Activated T-helper 1 cell treated with anti-CD3 and anti-CD28 coated beads, Interleukin-12 subunit alpha, Interleukin-12 subunit beta, Interleukin-2, Interleukin-4 antibody, amounts not matched to agents 30 ng/mL and 10 ng/mL and 1 ng/mL, durations not matched to agents 14 hours and 24 hours and 36 hours (primary cell): ENCODE measurements at regions not wholly inside any gene's neighbourhood (a gene's known extent, or its start where the extent isn't known, plus 50 kb on each side); places are given as distances from the start of the nearest gene placed in this dataset.
"Not testable (repeated sequence)": the region's sequence is repeated elsewhere in the genome, so short reads cannot be mapped to it uniquely, and the experiment has no call there.

Experiments
- DNase-seq: peaks from one replicate; pipeline ENCODE4 v3.0.0; 2021; ENCODE audit warnings: low spot score
- H3K27ac Mint-ChIP-seq: one replicate; pipeline ENCODE4 v1.8.0; 2021; ENCODE audit warnings: mild to moderate bottlenecking, mixed read lengths
- H3K27me3 Mint-ChIP-seq: one replicate; pipeline ENCODE4 v1.8.0; 2022; ENCODE audit warnings: mild to moderate bottlenecking, moderate library complexity, mixed read lengths; ENCODE audit not compliant: insufficient read depth
- H3K36me3 Mint-ChIP-seq: one replicate; pipeline ENCODE4 v1.8.0; 2021; ENCODE audit warnings: low read depth, mixed read lengths
- H3K4me1 Mint-ChIP-seq: one replicate; pipeline ENCODE4 v1.8.0; 2021; ENCODE audit warnings: low read depth, mixed read lengths
- H3K4me3 Mint-ChIP-seq: one replicate; pipeline ENCODE4 v1.8.0; 2021; ENCODE audit warnings: mild to moderate bottlenecking, moderate library complexity, mixed read lengths
- H3K9me3 Mint-ChIP-seq: one replicate; pipeline ENCODE4 v1.8.0; 2021; ENCODE audit warnings: mixed read lengths
- intact Hi-C: fragments of 100-400 bp; cut with micrococcal nuclease; formaldehyde crosslinking; loops from one replicate; pipeline ENCODE4 v1.15.1; 2024

- Mint-ChIP-seq H3K9me3 (peaks cover 8% of the 10 kb centered on the region), H3K27me3 (no peaks in the 10 kb centered on the region), H3K27ac (no peak overlapping the region), H3K4me1 (no peaks in the 10 kb centered on the region), H3K4me3 (no peak overlapping the region), H3K36me3 (no peaks in the 10 kb centered on the region)
- intact Hi-C loops = no loop called here
- no peak for DNase-seq
Observed at GRCh38 chr11:98734686-98735085, 286.1 kb upstream of the CNTN5 start.

- Mint-ChIP-seq H3K27ac (no peak overlapping the region), H3K36me3 (no peaks in the 10 kb centered on the region), H3K9me3 (peaks cover 8% of the 10 kb centered on the region), H3K27me3 (no peaks in the 10 kb centered on the region), H3K4me1 (no peaks in the 10 kb centered on the region), H3K4me3 (no peak overlapping the region)
- DNase-seq = no peak
- intact Hi-C loops = no loop called here
Observed at GRCh38 chr11:98736833-98737232, 283.9 kb upstream of the CNTN5 start.

- H3K27me3 Mint-ChIP-seq = no peaks in the 10 kb centered on the region
- H3K27ac Mint-ChIP-seq = no peak overlapping the region
- intact Hi-C loops = no loop called here
- DNase-seq = no peak
- no peak overlapping the region for H3K4me3 Mint-ChIP-seq
- H3K4me1 Mint-ChIP-seq = no peaks in the 10 kb centered on the region
- peaks cover 6% of the 10 kb centered on the region for H3K9me3 Mint-ChIP-seq
- H3K36me3 Mint-ChIP-seq = no peaks in the 10 kb centered on the region
Observed at GRCh38 chr11:98740321-98740720, 280.4 kb upstream of the CNTN5 start.

GRCh38 chr11:98763446-98763845 is 257.3 kb upstream of the CNTN5 start:
- H3K9me3 Mint-ChIP-seq = peaks cover 13% of the 10 kb centered on the region
- H3K27me3 Mint-ChIP-seq, H3K36me3 Mint-ChIP-seq, DNase-seq, H3K27ac Mint-ChIP-seq, intact Hi-C loops, H3K4me3 Mint-ChIP-seq, H3K4me1 Mint-ChIP-seq: not testable (repeated sequence)

- intact Hi-C loops = no loop called here
- Mint-ChIP-seq H3K27me3 (no peaks in the 10 kb centered on the region), H3K4me1 (no peaks in the 10 kb centered on the region), H3K36me3 (no peaks in the 10 kb centered on the region), H3K9me3 (peaks cover 9% of the 10 kb centered on the region), H3K4me3 (no peak overlapping the region), H3K27ac (no peak overlapping the region)
- DNase-seq = no peak
Observed at GRCh38 chr11:98766903-98767302, 253.8 kb upstream of the CNTN5 start.

GRCh38 chr11:98770046-98770445 is 250.7 kb upstream of the CNTN5 start:
- H3K36me3 Mint-ChIP-seq, H3K27me3 Mint-ChIP-seq, DNase-seq, H3K4me3 Mint-ChIP-seq, H3K4me1 Mint-ChIP-seq, H3K27ac Mint-ChIP-seq, intact Hi-C loops: not testable (repeated sequence)
- H3K9me3 Mint-ChIP-seq = peaks cover 14% of the 10 kb centered on the region

GRCh38 chr11:98771791-98772190 is 249.0 kb upstream of the CNTN5 start:
- Mint-ChIP-seq H3K4me1 (no peaks in the 10 kb centered on the region), H3K27ac (no peak overlapping the region), H3K4me3 (no peak overlapping the region), H3K36me3 (no peaks in the 10 kb centered on the region), H3K9me3 (peaks cover 14% of the 10 kb centered on the region), H3K27me3 (no peaks in the 10 kb centered on the region)
- DNase-seq = no peak
- intact Hi-C loops = no loop called here

- Mint-ChIP-seq H3K9me3 (peaks cover 14% of the 10 kb centered on the region), H3K4me1 (no peaks in the 10 kb centered on the region), H3K36me3 (no peaks in the 10 kb centered on the region), H3K27ac (no peak overlapping the region), H3K27me3 (no peaks in the 10 kb centered on the region), H3K4me3 (no peak overlapping the region)
- no peak for DNase-seq
- intact Hi-C loops = no loop called here
Observed at GRCh38 chr11:98772893-98773292, 247.9 kb upstream of the CNTN5 start.

GRCh38 chr11:98793276-98793675 is 227.5 kb upstream of the CNTN5 start:
- Mint-ChIP-seq H3K36me3 (no peaks in the 10 kb centered on the region), H3K4me3 (no peak overlapping the region)
- intact Hi-C loops = no loop called here

GRCh38 chr11:98798333-98798732 is 222.4 kb upstream of the CNTN5 start:
- intact Hi-C loops = loop anchor here (1.0 kb wide), 1 partner anchor 21 kb away; no protein-coding TSS in a partner anchor
- H3K27ac Mint-ChIP-seq = no peak overlapping the region
- no peaks in the 10 kb centered on the region for H3K36me3 Mint-ChIP-seq
- peaks cover 4% of the 10 kb centered on the region for H3K9me3 Mint-ChIP-seq
- H3K27me3 Mint-ChIP-seq = no peaks in the 10 kb centered on the region
- H3K4me3 Mint-ChIP-seq = no peak overlapping the region
- no peaks in the 10 kb centered on the region for H3K4me1 Mint-ChIP-seq
- no peak for DNase-seq

More at GRCh38 chr11:98793276-98793675, 227.5 kb upstream of the CNTN5 start:
- Mint-ChIP-seq H3K27ac (no peak overlapping the region), H3K27me3 (no peaks in the 10 kb centered on the region), H3K4me1 (no peaks in the 10 kb centered on the region), H3K9me3 (peaks cover 4% of the 10 kb centered on the region)
- no peak for DNase-seq

- Mint-ChIP-seq H3K27ac (no peak overlapping the region), H3K27me3 (no peaks in the 10 kb centered on the region), H3K36me3 (no peaks in the 10 kb centered on the region), H3K4me1 (no peaks in the 10 kb centered on the region), H3K4me3 (no peak overlapping the region), H3K9me3 (no peaks in the 10 kb centered on the region)
- intact Hi-C loops = no loop called here
- DNase-seq = no peak
Observed at GRCh38 chr11:98800696-98801095, 220.1 kb upstream of the CNTN5 start.

GRCh38 chr11:98828986-98829708 is 191.6 kb upstream of the CNTN5 start:
- H3K27ac Mint-ChIP-seq = no peak overlapping the region
- no peaks in the 10 kb centered on the region for H3K4me1 Mint-ChIP-seq
- H3K27me3 Mint-ChIP-seq = no peaks in the 10 kb centered on the region
- no peaks in the 10 kb centered on the region for H3K36me3 Mint-ChIP-seq
- intact Hi-C loops = no loop called here
- H3K9me3 Mint-ChIP-seq = peaks cover 9% of the 10 kb centered on the region
- no peak overlapping the region for H3K4me3 Mint-ChIP-seq
- DNase-seq = no peak

- no peaks in the 10 kb centered on the region for H3K27me3 Mint-ChIP-seq
- H3K4me3 Mint-ChIP-seq = no peak overlapping the region
- intact Hi-C loops = no loop called here
- peaks cover 9% of the 10 kb centered on the region for H3K9me3 Mint-ChIP-seq
- DNase-seq = no peak
- no peaks in the 10 kb centered on the region for H3K36me3 Mint-ChIP-seq
- no peaks in the 10 kb centered on the region for H3K4me1 Mint-ChIP-seq
- H3K27ac Mint-ChIP-seq = no peak overlapping the region
Observed at GRCh38 chr11:98829971-98830370, 190.8 kb upstream of the CNTN5 start.

GRCh38 chr11:98834776-98835175 is 186.0 kb upstream of the CNTN5 start:
- DNase-seq = no peak
- Mint-ChIP-seq H3K27ac (no peak overlapping the region), H3K9me3 (no peaks in the 10 kb centered on the region), H3K27me3 (no peaks in the 10 kb centered on the region), H3K4me1 (no peaks in the 10 kb centered on the region), H3K4me3 (no peak overlapping the region), H3K36me3 (no peaks in the 10 kb centered on the region)
- intact Hi-C loops = no loop called here
